Effector memory CD4-positive, alpha-beta T cell (primary cell): ENCODE measurements at regions not wholly inside any gene's neighbourhood (a gene's known extent, or its start where the extent isn't known, plus 50 kb on each side); places are given as distances from the start of the nearest gene placed in this dataset.

ENCODE experiments used
- DNase-seq, 3 donors: peaks; one replicate each; pipeline ENCODE4 v3.0.0-alpha.2; 2020
- H3K27ac ChIP-seq: 2 replicates; pipeline ENCODE4 v1.7.0; 2013; ENCODE audit warnings: mild to moderate bottlenecking, low read length, moderate library complexity; ENCODE audit not compliant: insufficient read depth, poor library complexity, severe bottlenecking
- H3K27me3 ChIP-seq: replicated peaks from 2 replicates; pipeline ENCODE4 v1.7.0; 2013; ENCODE audit warnings: mild to moderate bottlenecking, low read length; ENCODE audit not compliant: insufficient read depth, control insufficient read depth, poor library complexity, severe bottlenecking
- H3K36me3 ChIP-seq: 2 replicates; pipeline ENCODE4 v1.7.0; 2013; ENCODE audit warnings: mild to moderate bottlenecking, low read length, moderate library complexity; ENCODE audit not compliant: control insufficient read depth, insufficient read depth
- H3K4me1 ChIP-seq: 2 replicates; pipeline ENCODE4 v1.7.0; 2013; ENCODE audit warnings: low read length, mild to moderate bottlenecking; ENCODE audit not compliant: control insufficient read depth, insufficient read depth, poor library complexity, severe bottlenecking
- H3K4me3 ChIP-seq: 2 replicates; pipeline ENCODE4 v1.7.0; 2013; ENCODE audit warnings: low read length, low read depth, mild to moderate bottlenecking; ENCODE audit not compliant: insufficient read depth, poor library complexity, severe bottlenecking
- H3K9me3 ChIP-seq: 2 replicates; pipeline ENCODE4 v1.7.0; 2013; ENCODE audit warnings: mild to moderate bottlenecking, low read length, moderate library complexity; ENCODE audit not compliant: control insufficient read depth

DNA sequence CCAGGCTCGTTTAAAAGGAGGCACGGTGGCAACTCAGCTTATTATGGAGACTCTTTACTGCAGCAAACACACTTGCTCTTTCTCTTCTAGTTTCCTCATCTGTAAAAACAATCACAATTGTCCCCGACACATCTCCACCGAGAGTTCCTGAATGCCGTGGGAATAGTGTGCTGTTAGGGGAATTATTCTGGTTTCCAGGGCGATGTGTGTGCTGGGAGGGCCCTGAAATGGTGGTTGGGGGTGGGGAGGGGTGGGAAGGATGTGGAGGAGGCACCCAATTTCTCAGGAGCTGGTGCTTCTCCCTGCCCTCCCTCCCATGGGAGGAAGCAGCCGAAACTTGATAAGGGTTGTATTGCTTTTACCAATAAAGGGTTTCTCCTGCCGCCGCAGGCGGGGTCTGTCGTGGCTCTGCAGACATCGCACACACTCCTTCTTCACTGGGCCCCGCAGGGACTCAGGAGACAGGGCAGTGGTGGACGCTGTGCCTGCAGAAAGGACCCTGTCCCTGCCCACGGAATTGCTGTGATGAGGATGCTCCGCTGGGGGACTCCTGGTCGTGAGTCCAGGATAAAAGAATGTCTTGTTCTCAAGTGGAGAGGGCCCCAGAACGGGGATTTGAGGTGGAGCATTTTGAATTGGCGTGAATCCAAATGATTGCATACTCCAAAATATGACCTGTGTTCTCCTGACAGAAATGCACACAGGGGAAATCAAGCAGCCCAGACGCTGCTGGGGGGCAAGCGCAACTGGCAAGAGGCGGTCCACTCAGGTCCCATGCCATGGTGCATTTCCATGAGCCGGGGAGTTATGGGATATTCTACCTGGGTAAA, 119.2 kb downstream of the ACKR3 start:
- no peak overlapping the region for H3K27ac ChIP-seq
- no peaks in the 10 kb centered on the region for H3K4me1 ChIP-seq
- no peak overlapping the region for H3K4me3 ChIP-seq
- H3K36me3 ChIP-seq: no peaks in the 10 kb centered on the region
- no peak for DNase-seq
- H3K27me3 ChIP-seq: no peaks in the 10 kb centered on the region
- H3K9me3 ChIP-seq: no peaks in the 10 kb centered on the region

DNA sequence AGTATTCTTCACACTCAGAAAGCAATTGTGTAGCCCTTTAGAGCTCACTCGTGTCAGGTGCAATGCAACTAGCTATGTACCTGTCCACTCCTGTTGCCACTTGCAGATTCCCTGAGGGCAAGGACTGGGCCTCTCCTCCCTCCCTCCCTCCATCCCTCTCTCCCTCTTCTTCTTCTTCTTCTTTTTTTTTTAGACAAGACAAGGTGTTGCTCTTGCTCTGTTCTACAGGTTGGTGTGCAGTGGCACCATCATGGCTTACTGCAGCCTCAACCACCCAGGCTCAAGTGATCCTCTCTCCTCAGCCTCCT, 119.7 kb downstream of the ACKR3 start:
- Histone ChIP-seq H3K27ac (no peak overlapping the region), H3K9me3 (no peaks in the 10 kb centered on the region), H3K27me3 (no peaks in the 10 kb centered on the region), H3K36me3 (no peaks in the 10 kb centered on the region), H3K4me3 (no peak overlapping the region), H3K4me1 (no peaks in the 10 kb centered on the region)
- no peak for DNase-seq

DNA sequence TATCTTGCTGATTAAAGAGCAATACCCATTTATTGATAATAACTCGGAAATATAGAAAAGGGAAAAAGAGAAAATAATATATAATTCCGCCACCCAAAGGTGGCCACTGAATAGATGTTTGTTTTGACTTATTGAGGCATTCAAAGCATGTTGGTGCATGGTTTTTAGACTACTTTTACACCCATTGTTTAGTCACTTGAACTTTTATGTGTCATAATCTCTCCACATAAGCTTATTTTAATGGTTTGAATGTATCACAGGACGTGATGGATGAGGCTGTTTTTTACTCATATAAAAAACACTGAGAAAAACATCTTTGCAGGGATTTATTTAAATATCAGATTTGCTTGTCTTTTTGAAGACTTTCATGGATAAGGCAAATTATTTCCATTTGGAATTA, 120.4 kb downstream of the ACKR3 start:
- H3K4me3 ChIP-seq: no peak overlapping the region
- no peaks in the 10 kb centered on the region for H3K4me1 ChIP-seq
- no peaks in the 10 kb centered on the region for H3K36me3 ChIP-seq
- no peaks in the 10 kb centered on the region for H3K27me3 ChIP-seq
- no peak overlapping the region for H3K27ac ChIP-seq
- H3K9me3 ChIP-seq: no peaks in the 10 kb centered on the region
- no peak for DNase-seq

DNA sequence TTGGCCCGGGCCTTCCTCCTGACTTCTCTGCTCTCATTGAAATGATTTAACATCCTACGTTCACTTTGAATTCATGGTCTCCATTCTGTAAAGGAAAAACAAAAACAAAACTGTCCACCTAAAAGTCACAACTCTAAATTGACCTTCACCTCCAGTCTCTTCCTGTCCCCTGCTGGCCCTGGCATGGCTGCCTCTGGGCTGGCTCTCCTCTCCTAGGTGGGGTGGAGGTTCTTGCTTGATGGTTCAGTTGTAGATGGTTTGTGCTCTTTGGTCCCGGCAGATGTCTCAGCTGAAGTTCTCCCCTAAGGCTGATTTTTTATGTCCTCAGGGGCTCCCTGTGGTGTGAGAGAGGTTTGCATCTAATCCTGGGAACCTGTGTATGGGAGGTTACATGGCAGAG, 121.1 kb downstream of the ACKR3 start:
- no peaks in the 10 kb centered on the region for H3K27me3 ChIP-seq
- H3K36me3 ChIP-seq: no peaks in the 10 kb centered on the region
- H3K27ac ChIP-seq: no peak overlapping the region
- DNase-seq: no peak
- no peaks in the 10 kb centered on the region for H3K4me1 ChIP-seq
- no peaks in the 10 kb centered on the region for H3K9me3 ChIP-seq
- no peak overlapping the region for H3K4me3 ChIP-seq

DNA sequence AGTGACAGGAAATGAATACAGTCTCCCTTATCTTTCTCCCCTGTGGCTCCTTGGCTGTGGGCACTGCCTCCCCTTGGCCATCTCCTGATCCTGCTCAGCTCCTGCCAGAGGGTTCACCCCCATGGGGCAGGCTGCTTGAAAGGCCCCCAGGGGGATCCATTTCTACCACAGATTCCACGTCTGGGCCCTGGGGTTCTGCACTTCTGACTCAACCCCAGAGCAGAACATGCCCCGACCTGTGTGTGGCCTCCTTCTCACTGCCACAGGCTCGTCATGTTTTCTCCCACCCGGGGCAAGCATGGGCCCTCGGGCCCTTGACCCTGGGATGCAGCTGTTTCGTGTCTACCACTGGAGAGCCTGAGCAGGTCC, 122.2 kb downstream of the ACKR3 start:
- Histone ChIP-seq H3K4me3 (no peak overlapping the region), H3K27ac (no peak overlapping the region)
- DNase-seq: no peak

DNA sequence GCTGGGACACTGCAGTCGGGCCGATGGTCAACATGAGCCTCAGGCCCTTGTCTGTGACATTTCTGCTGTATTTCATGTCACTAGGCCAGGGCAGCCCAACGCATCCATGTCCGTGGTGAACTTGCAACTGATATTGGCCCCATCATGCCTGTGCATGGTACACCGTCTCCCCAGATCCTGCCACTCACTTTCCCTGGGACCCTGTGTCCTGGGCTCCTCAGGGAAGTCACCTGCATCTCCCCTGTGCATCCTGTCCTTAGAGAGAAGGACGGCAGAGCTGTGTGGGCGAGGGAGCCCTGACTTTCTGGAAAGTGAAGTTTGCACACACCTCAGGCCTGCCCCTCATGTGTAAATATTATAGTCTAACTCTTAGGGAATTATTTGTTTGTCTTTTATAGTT, 123.3 kb downstream of the ACKR3 start:
- no peaks in the 10 kb centered on the region for H3K9me3 ChIP-seq
- H3K4me3 ChIP-seq: no peak overlapping the region
- H3K27ac ChIP-seq: no peak overlapping the region
- DNase-seq: no peak
- H3K36me3 ChIP-seq: no peaks in the 10 kb centered on the region
- H3K27me3 ChIP-seq: no peaks in the 10 kb centered on the region
- H3K4me1 ChIP-seq: no peaks in the 10 kb centered on the region

More for the DNA sequence above, 122.2 kb downstream of the ACKR3 start:
- Histone ChIP-seq H3K27me3 (no peaks in the 10 kb centered on the region), H3K9me3 (no peaks in the 10 kb centered on the region), H3K36me3 (no peaks in the 10 kb centered on the region), H3K4me1 (no peaks in the 10 kb centered on the region)

DNA sequence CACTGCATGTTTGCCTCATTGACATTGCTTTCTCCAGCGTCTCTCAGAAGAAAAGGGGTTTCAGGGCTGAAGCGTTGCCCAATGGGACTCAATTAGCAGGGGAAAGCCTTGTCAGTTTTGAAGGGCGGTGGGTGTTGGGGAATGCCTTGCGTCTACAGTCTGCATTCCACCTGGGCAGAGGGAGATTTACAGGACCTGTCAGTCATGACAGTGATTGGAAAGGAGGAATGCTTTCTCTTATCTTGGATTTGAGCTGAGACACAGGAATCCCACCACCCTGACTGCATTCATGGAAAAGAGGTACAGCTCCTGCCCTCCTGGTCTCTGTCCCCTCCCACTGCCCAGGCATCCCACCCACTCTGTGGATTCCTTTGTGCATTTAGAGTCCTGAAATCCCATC, 123.9 kb downstream of the ACKR3 start:
- no peak overlapping the region for H3K27ac ChIP-seq

DNA sequence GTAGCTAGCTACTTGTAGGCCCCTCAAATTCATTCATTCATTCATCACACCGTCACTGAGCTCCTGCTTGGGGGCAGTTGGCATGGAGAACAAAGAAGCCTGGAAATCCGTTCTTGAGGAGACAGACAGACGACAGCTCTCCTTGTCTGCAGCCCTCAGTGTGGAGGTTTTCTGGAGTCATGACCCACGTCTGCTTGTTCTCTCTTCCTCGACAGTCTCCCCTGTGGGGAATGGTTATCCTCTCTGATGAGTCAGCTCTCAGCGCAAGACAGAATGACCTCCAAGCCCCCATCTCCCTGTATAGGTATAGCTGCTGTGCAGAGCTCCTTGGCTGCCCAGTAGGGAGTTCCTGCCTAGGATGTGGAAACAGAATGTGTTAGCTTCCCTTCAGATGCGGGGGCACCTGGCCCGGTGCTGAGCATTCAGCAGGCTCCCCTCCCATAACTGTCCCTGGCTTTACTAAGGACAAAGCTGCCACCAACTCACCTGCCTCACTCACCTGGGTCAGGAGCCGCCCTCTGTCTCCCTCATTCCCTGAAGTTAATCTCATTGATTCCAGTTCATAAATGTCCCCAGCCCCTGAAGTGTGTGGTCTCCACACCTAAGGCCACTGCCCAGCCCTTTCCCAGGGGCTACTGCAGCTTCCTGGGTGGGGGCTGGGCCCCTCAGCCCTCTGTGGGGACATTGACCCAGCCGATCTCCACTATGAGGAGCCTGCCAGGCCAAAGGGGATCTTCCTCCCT, 124.7 kb downstream of the ACKR3 start:
- Histone ChIP-seq H3K4me3 (no peak overlapping the region), H3K27ac (no peak overlapping the region), H3K4me1 (no peaks in the 10 kb centered on the region), H3K9me3 (no peaks in the 10 kb centered on the region), H3K36me3 (no peaks in the 10 kb centered on the region), H3K27me3 (no peaks in the 10 kb centered on the region)
- no peak for DNase-seq

More for the DNA sequence above, 123.9 kb downstream of the ACKR3 start:
- Histone ChIP-seq H3K36me3 (no peaks in the 10 kb centered on the region), H3K4me1 (no peaks in the 10 kb centered on the region), H3K4me3 (no peak overlapping the region), H3K9me3 (no peaks in the 10 kb centered on the region), H3K27me3 (no peaks in the 10 kb centered on the region)
- DNase-seq: no peak

DNA sequence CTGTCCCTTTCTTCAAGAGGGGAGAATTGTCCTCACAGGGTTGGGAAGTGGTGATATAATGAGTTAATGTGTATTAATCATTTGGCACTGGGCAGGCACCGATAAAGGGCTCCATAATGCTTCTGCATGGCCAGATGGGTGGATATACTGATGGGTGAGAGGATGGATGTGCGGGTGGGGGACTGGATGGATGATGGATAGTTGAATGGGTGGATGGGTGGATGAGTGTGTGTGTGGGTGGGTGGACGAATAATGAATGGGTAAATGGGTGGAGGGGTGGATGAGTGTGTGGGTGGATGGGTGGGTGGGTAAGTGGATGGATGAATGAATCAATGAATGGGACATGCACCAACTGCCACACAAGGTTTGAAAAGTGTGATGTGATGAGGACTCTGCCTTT, 127.2 kb downstream of the ACKR3 start:
- Histone ChIP-seq H3K4me3 (no peak overlapping the region), H3K36me3 (no peaks in the 10 kb centered on the region), H3K4me1 (no peaks in the 10 kb centered on the region), H3K27me3 (no peaks in the 10 kb centered on the region), H3K9me3 (no peaks in the 10 kb centered on the region), H3K27ac (no peak overlapping the region)
- DNase-seq: no peak

DNA sequence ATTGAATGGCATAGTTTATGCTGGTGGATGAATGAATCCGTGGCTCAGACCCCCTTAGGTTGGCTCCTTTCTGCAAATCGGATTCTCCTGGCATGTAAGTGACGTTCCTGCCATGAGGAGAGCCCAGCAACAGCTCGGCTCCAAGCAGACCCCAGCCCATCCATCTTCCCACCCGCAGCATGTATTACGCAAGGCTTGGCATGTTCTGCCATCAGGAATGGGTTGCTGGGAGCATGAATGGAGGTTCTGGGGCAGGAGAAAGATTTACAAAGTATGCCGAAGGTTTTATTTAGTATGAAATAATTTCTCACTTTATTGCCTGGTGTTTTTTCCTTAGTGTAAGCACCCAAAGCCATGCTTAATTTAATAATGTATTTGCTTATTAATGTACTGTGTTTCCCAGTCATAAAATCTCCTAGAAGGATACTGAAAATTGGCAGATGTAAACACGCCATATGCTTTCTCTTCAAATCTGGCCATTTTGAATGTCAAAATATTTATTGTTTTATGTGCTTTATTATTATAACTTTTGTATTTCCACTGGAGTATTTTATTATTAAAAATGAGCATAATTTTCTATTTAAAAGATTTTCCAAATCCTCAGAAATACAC, 128.5 kb downstream of the ACKR3 start:
- H3K27ac ChIP-seq: no peak overlapping the region
- H3K27me3 ChIP-seq: no peaks in the 10 kb centered on the region
- no peak overlapping the region for H3K4me3 ChIP-seq

More for the DNA sequence above, 128.5 kb downstream of the ACKR3 start:
- no peaks in the 10 kb centered on the region for H3K9me3 ChIP-seq
- H3K36me3 ChIP-seq: no peaks in the 10 kb centered on the region
- DNase-seq: no peak
- no peaks in the 10 kb centered on the region for H3K4me1 ChIP-seq
